ENCODE measurements at regions not wholly inside any gene's neighbourhood (a gene's known extent, or its start where the extent isn't known, plus 50 kb on each side); places are given as distances from the start of the nearest gene placed in this dataset.
"Not testable (repeated sequence)": the region's sequence is repeated elsewhere in the genome, so short reads cannot be mapped to it uniquely, and the experiment has no call there.

GRCh38 chr2:6148882-6149281 lies 456.7 kb downstream of the SOX11 start:
- no peak for DNase-seq

GRCh38 chr2:6159606-6160005 lies 467.4 kb downstream of the SOX11 start:
- no peak for DNase-seq

GRCh38 chr2:6163932-6164331 lies 471.7 kb downstream of the SOX11 start:
- no peak for DNase-seq

- DNase-seq: no peak
Observed at GRCh38 chr2:6164986-6165747, 473.0 kb downstream of the SOX11 start.

GRCh38 chr2:6167592-6168138 lies 475.5 kb downstream of the SOX11 start:
- no peak for DNase-seq

GRCh38 chr2:6168485-6168884 lies 476.3 kb downstream of the SOX11 start:
- no peak for DNase-seq

- no peak for DNase-seq
Observed at GRCh38 chr2:6171294-6171693, 479.1 kb downstream of the SOX11 start.

GRCh38 chr2:6177811-6178210 lies 485.6 kb downstream of the SOX11 start:
- DNase-seq: no peak

GRCh38 chr2:6181525-6181924 lies 489.3 kb downstream of the SOX11 start:
- DNase-seq: no peak

GRCh38 chr2:6181926-6182325 lies 489.7 kb downstream of the SOX11 start:
- no peak for DNase-seq

GRCh38 chr2:6183226-6183625 lies 491.0 kb downstream of the SOX11 start:
- no peak for DNase-seq

GRCh38 chr2:6184532-6185292 lies 492.5 kb downstream of the SOX11 start:
- DNase-seq: no peak

- no peak for DNase-seq
Observed at GRCh38 chr2:6186332-6187151, 494.4 kb downstream of the SOX11 start.

- DNase-seq: no peak
Observed at GRCh38 chr2:6196449-6196848, 504.3 kb downstream of the SOX11 start.

- DNase-seq: not testable (repeated sequence)
Observed at GRCh38 chr2:6198370-6198919, 506.3 kb downstream of the SOX11 start.

- no peak for DNase-seq
Observed at GRCh38 chr2:6202756-6203155, 510.6 kb downstream of the SOX11 start.

- DNase-seq: no peak
Observed at GRCh38 chr2:6203291-6203959, 511.2 kb downstream of the SOX11 start.

GRCh38 chr2:6206882-6207281 lies 514.7 kb downstream of the SOX11 start:
- DNase-seq: no peak

- no peak for DNase-seq
Observed at GRCh38 chr2:6211236-6211635, 519.1 kb downstream of the SOX11 start.

- no peak for DNase-seq
Observed at GRCh38 chr2:6212491-6212890, 520.3 kb downstream of the SOX11 start.

- no peak for DNase-seq
Observed at GRCh38 chr2:6213056-6213780, 521.0 kb downstream of the SOX11 start.

- no peak for DNase-seq
Observed at GRCh38 chr2:6214471-6214870, 522.3 kb downstream of the SOX11 start.

Data from NCI-H2081 treated with DMSO at 0.1 percent for 48 hours (cell line).